ENCODE measurements at regions not wholly inside any gene's neighbourhood (a gene's known extent, or its start where the extent isn't known, plus 50 kb on each side); places are given as distances from the start of the nearest gene placed in this dataset.
A peak's percentile ranks its signal among the peaks of the same experiment; 100 is the strongest.
"Not testable (repeated sequence)": the region's sequence is repeated elsewhere in the genome, so short reads cannot be mapped to it uniquely, and the experiment has no call there.

DNA sequence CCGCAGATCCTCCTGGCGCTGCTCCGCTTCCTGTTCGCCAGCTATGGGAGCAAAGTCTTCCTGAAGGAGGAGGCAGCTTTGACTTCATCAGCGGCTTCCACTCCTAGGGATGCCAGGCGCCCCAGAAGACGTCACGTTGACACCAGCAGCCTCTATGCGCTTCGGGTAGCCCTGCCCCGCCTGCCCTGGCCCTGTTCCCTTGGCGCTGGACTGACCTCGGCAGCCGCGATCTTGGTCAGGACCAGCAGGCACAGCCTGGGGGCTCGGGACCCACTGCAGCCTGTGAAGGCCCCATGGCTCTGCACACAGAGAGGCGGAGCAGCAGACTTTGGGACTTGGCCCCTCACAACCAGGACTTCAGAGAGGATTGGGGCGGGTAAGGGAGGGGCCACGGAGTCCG, 957.8 kb downstream of the RPIA start:
- H3K4me3 ChIP-seq, result peak overlapping the region in 1 of 4 donors; percentile 7
- H3K27me3 ChIP-seq; DNase-seq (ENCODE audit: extremely low spot score); H3K9me3 ChIP-seq; H3K4me1 ChIP-seq; H3K27ac ChIP-seq (replicated peaks in 1 of 4); H3K36me3 ChIP-seq; intact Hi-C loops (cut with DNase I): not testable (repeated sequence)
- WGBS, result 77% methylated on average over 3 of the region's 20 CpGs

DNA sequence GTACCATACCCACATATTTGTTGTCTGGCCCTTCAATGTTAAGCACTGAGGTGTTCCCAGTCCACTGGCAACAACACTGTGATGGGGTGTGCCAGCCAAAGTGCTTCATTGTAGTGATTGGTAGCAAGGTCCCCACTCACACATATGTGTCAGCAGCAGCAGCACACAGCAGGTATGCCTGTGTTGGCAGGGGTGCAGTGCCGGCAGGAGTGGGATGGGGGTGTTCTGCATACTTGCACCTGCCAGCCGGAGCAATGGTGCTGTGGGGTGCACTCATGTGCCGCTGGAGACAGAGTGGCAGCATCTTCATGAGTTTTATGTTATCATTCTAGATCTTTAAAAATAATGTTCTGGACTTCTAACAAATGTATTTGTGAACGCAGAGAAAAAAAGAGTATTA, 987.8 kb downstream of the RPIA start:
- H3K27ac ChIP-seq (replicated peaks in 1 of 4); H3K4me3 ChIP-seq; H3K9me3 ChIP-seq; H3K36me3 ChIP-seq; intact Hi-C loops (cut with DNase I); H3K4me1 ChIP-seq: not testable (repeated sequence)
- H3K27me3 ChIP-seq, result peaks cover 0 to 27% (median 0%) of the 10 kb centered on the region in 4 donors
- 78% methylated on average over 4 of the region's 4 CpGs for WGBS
- peak; percentile 91 for DNase-seq (ENCODE audit: extremely low spot score)

Small RNA genes lying in the stretch of these regions (small RNA-seq; reads per million reads assigned to genes)
- 0 reads per million in 3 donors for gene RF00001

Measured in esophagus muscularis mucosa (tissue), 4 donors.